IMR-90 (cell line): ENCODE measurements at regions not wholly inside any gene's neighbourhood (a gene's known extent, or its start where the extent isn't known, plus 50 kb on each side); places are given as distances from the start of the nearest gene placed in this dataset.

ENCODE experiments used
- ATAC-seq: fragments of 200-7000 bp; cut with Tn5 transposase; 2 replicates; pipeline ENCODE4 v1.9.1; 2020; ENCODE audit warnings: low read depth, mild to moderate bottlenecking, moderate library complexity
- BruUV-seq: library from RNA; stranded (reverse); fragments of 400-500 nt; replicated peaks from 2 replicates; lab custom pipeline; 2021; lab: Mats Ljungman, UMichigan
- CTCF ChIA-PET: fragments of 300-600 bp; formaldehyde crosslinking; extraction: SDS; loops from one replicate; lab custom pipeline; 2021; ENCODE audit warnings: antibody characterized with exemption; lab: Yijun Ruan, JAX
- POLR2A ChIA-PET: fragments of 300-600 bp; sonication (Branson Sonifier 250); formaldehyde crosslinking; loops from one replicate; lab custom pipeline; 2022; ENCODE audit warnings: antibody characterized with exemption; ENCODE audit not compliant: unreplicated experiment; lab: Charles Lee
- DNase-seq: peaks from one replicate; pipeline ENCODE4 v3.0.0; 2013
- H2AFZ ChIP-seq: replicated peaks from 2 replicates; pipeline ENCODE3; 2013; ENCODE audit warnings: low read length, mild to moderate bottlenecking; ENCODE audit not compliant: poor library complexity
- H2AK5ac ChIP-seq: 2 replicates; pipeline ENCODE4 v1.6.1; 2013; ENCODE audit warnings: low read depth, low read length, inconsistent platforms
- H2AK9ac ChIP-seq: replicated peaks from 2 replicates; pipeline ENCODE3; 2013; ENCODE audit warnings: mild to moderate bottlenecking, low read depth, low read length, moderate library complexity; ENCODE audit not compliant: poor library complexity
- H2BK120ac ChIP-seq: 2 replicates; pipeline ENCODE4 v1.6.1; 2013; ENCODE audit warnings: low read depth, low read length, inconsistent platforms
- H2BK15ac ChIP-seq: 3 replicates; pipeline ENCODE4 v1.6.1; 2013; ENCODE audit warnings: low read depth, low read length, inconsistent platforms
- H2BK20ac ChIP-seq: 2 replicates; pipeline ENCODE4 v1.6.1; 2013; ENCODE audit warnings: low read depth, mild to moderate bottlenecking, inconsistent platforms, low read length, moderate library complexity
- H2BK5ac ChIP-seq: 2 replicates; pipeline ENCODE4 v1.6.1; 2013; ENCODE audit warnings: mild to moderate bottlenecking, low read depth, low read length, inconsistent platforms; ENCODE audit not compliant: poor library complexity, severe bottlenecking
- H3K14ac ChIP-seq: replicated peaks from 2 replicates; pipeline ENCODE4 v1.6.1; 2013; ENCODE audit warnings: low read depth, low read length, inconsistent platforms
- H3K18ac ChIP-seq: 2 replicates; pipeline ENCODE4 v1.6.1; 2013; ENCODE audit warnings: low read depth, low read length, control low read depth
- H3K23ac ChIP-seq: 2 replicates; pipeline ENCODE4 v1.6.1; 2013; ENCODE audit warnings: low read depth, low read length, inconsistent platforms
- H3K27ac ChIP-seq: 2 replicates; pipeline ENCODE4 v1.5.1; 2013; ENCODE audit warnings: mild to moderate bottlenecking, control low read depth, low read length; ENCODE audit not compliant: insufficient read depth
- H3K27me3 ChIP-seq: 2 replicates; pipeline ENCODE4 v1.6.1; 2013; ENCODE audit warnings: low read length; ENCODE audit not compliant: control insufficient read depth, insufficient read depth
- H3K36me3 ChIP-seq: 2 replicates; pipeline ENCODE4 v1.6.1; 2013; ENCODE audit warnings: low read length, mixed read lengths; ENCODE audit not compliant: control insufficient read depth, insufficient read depth
- H3K4ac ChIP-seq: 2 replicates; pipeline ENCODE4 v1.6.1; 2013; ENCODE audit warnings: low read depth, low read length, inconsistent platforms
- H3K4me1 ChIP-seq: 2 replicates; pipeline ENCODE4 v1.6.1; 2013; ENCODE audit warnings: low read length, mixed read lengths; ENCODE audit not compliant: control insufficient read depth, insufficient read depth
- H3K4me2 ChIP-seq: 2 replicates; pipeline ENCODE4 v1.6.1; 2013; ENCODE audit warnings: low read depth, mild to moderate bottlenecking, control low read depth, low read length, moderate library complexity
- H3K4me3 ChIP-seq: 2 replicates; pipeline ENCODE4 v1.5.1; 2013; ENCODE audit warnings: low read depth, mild to moderate bottlenecking, control low read depth, low read length, moderate library complexity; ENCODE audit not compliant: insufficient read depth
- H3K56ac ChIP-seq: 2 replicates; pipeline ENCODE4 v1.6.1; 2013; ENCODE audit warnings: low read length, inconsistent platforms; ENCODE audit not compliant: insufficient read depth; ENCODE audit errors: extremely low read depth
- H3K79me1 ChIP-seq, 2 experiments: 2 replicates each; pipeline ENCODE4 v1.6.1; 2013; ENCODE audit warnings: low read length in 2 of 2, inconsistent platforms in 1 of 2, low read depth in 1 of 2
- H3K9ac ChIP-seq: 2 replicates; pipeline ENCODE4 v1.6.1; 2013; ENCODE audit warnings: low read depth, low read length, control low read depth
- H3K9me1 ChIP-seq: 2 replicates; pipeline ENCODE4 v1.6.1; 2013; ENCODE audit warnings: low read length, inconsistent platforms; ENCODE audit not compliant: insufficient read depth
- H3K9me3 ChIP-seq: 2 replicates; pipeline ENCODE4 v1.6.1; 2013; ENCODE audit warnings: low read length; ENCODE audit not compliant: control insufficient read depth, insufficient read depth
- H4K20me1 ChIP-seq: 2 replicates; pipeline ENCODE4 v1.6.1; 2013; ENCODE audit warnings: low read length, inconsistent platforms; ENCODE audit not compliant: insufficient read depth
- H4K5ac ChIP-seq: 2 replicates; pipeline ENCODE4 v1.6.1; 2013; ENCODE audit warnings: mild to moderate bottlenecking, low read depth, low read length, control low read depth
- H4K8ac ChIP-seq, 2 experiments: 2 replicates each; pipeline ENCODE4 v1.6.1; 2013; ENCODE audit warnings: low read depth in 2 of 2, low read length in 2 of 2, control low read depth in 1 of 2, inconsistent platforms in 1 of 2
- H4K91ac ChIP-seq: 2 replicates; pipeline ENCODE4 v1.6.1; 2013; ENCODE audit warnings: low read depth, low read length, inconsistent platforms; ENCODE audit not compliant: insufficient read depth
- CEBPB ChIP-seq: IDR thresholded peaks from 2 replicates; pipeline ENCODE4 v1.6.1; 2012; ENCODE audit warnings: low read depth, low read length, improper control_type of control experiment
- CTCF ChIP-seq: conservative IDR thresholded peaks from 2 replicates; pipeline ENCODE4 v1.5.1; 2012; ENCODE audit warnings: mild to moderate bottlenecking, low read depth, low read length, improper control_type of control experiment
- RAD21 ChIP-seq: IDR thresholded peaks from 2 replicates; pipeline ENCODE4 v1.6.1; 2012; ENCODE audit warnings: low read length, improper control_type of control experiment
- RCOR1 ChIP-seq: IDR thresholded peaks from 2 replicates; pipeline ENCODE4 v1.6.1; 2012; ENCODE audit warnings: mild to moderate bottlenecking, low read length, improper control_type of control experiment; ENCODE audit not compliant: insufficient replicate concordance
- USF2 ChIP-seq: fragments of 150-350 bp; IDR thresholded peaks from 2 replicates; pipeline ENCODE4 v1.6.1; 2017; ENCODE audit warnings: mild to moderate bottlenecking, antibody characterized with exemption, low read length, low read depth
- WGBS, 2 experiments: methylation state at CpG; one replicate each; pipeline versions ENCODE4 v1.1.5 to v1.1.7; 2013; ENCODE audit warnings: missing lambda C conversion rate in 2 of 2; ENCODE audit not compliant: insufficient read length in 1 of 2; ENCODE audit errors: extremely low coverage in 2 of 2; 5-methylcytosine and 5-hydroxymethylcytosine counted together
- dilution Hi-C: fragments of 300-500 bp; cut with HindIII; formaldehyde crosslinking; loops from one replicate; pipeline ENCODE4 v1.14.3; 2018; ENCODE audit warnings: low sequenced_read_pairs; ENCODE audit not compliant: unreplicated experiment
- in situ Hi-C: fragments of 300-500 bp; cut with MboI; formaldehyde crosslinking; loops from 3 replicates; pipeline ENCODE4 v1.14.3; 2019; ENCODE audit warnings: low sequenced_read_pairs, inconsistent platforms, mixed read lengths
- intact Hi-C: fragments of 100-400 bp; cut with micrococcal nuclease; formaldehyde crosslinking; loops from 2 replicates; pipeline ENCODE4 v1.10.0; 2022

GRCh38 chrX:139206914-139207313 is 323.6 kb upstream of the F9 start:
- Histone ChIP-seq H2AK9ac (no peak overlapping the region), H3K4ac (no peak overlapping the region), H3K56ac (no peak overlapping the region), H3K4me1 (no peaks in the 10 kb centered on the region), H2BK20ac (no peak overlapping the region), H2AFZ (no peak overlapping the region), H2BK120ac (no peak overlapping the region), H2AK5ac (no peak overlapping the region), H3K36me3 (no peaks in the 10 kb centered on the region), H4K91ac (no peak overlapping the region), H3K27ac (no peak overlapping the region), H3K9me1 (no peaks in the 10 kb centered on the region), H3K23ac (no peak overlapping the region), H4K20me1 (no peaks in the 10 kb centered on the region), H3K79me1 (no peaks in the 10 kb centered on the region), H4K5ac (no peak overlapping the region), H2BK5ac (no peak overlapping the region), H3K9me3 (no peaks in the 10 kb centered on the region; the same call in 1 of the 2 replicates), H2BK15ac (no peak overlapping the region), H4K8ac (no peak overlapping the region), H3K9ac (no peak overlapping the region), H3K4me2 (no peak overlapping the region), H3K27me3 (peaks cover 10% of the 10 kb centered on the region; the same call in 1 of the 2 replicates), H3K18ac (no peak overlapping the region), H3K4me3 (no peak overlapping the region), H3K14ac (no peak overlapping the region)
- intact Hi-C loops = no loop called here
- no peak for TF ChIP-seq RCOR1
- TF ChIP-seq CTCF = no peak
- TF ChIP-seq USF2 = no peak
- TF ChIP-seq RAD21 = no peak
- no peak for TF ChIP-seq CEBPB
- dilution Hi-C loops = no loop called here
- POLR2A ChIA-PET = no interaction called here
- no TSS peak for BruUV-seq
- CTCF ChIA-PET = no interaction called here
- DNase-seq (no peak), ATAC-seq (no peak)
- no CpG with 5 or more reads among the region's 3 CpGs for WGBS, 2 experiments
- in situ Hi-C loops = no loop called here
